NCI-H1436 (cell line): ENCODE measurements at regions not wholly inside any gene's neighbourhood (a gene's known extent, or its start where the extent isn't known, plus 50 kb on each side); places are given as distances from the start of the nearest gene placed in this dataset.

Source experiments
- DNase-seq: peaks from one replicate; lab custom pipeline; 2025; lab: John Stamatoyannopoulos, UW

DNA sequence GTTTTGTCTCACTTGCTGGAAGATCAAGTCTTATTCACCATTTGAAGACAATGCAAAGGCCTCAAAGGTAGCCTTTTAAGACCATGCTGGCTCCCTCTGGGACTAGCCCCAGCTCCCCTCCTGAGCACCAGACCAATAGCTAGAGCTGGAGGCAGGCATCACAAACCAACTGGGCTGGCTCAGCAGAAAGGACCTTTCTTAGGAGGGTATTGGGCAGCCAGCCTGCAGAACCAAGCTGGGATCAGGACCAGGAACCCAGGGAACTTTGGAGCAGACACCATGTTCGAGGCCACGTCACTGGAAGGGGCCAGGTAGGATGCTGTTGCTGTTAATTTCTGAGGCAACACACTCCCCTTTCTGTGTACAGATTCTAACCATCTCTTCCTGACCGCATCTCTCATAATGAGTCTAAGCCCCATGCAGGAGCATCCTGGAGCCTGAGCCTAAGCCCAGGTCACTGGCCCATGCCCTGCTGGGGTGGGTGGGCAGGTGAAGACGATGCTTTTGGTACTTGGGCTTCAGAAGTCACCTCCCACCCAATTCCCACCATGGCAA lies 81.4 kb upstream of the KLF13 start:
- no peak for DNase-seq

DNA sequence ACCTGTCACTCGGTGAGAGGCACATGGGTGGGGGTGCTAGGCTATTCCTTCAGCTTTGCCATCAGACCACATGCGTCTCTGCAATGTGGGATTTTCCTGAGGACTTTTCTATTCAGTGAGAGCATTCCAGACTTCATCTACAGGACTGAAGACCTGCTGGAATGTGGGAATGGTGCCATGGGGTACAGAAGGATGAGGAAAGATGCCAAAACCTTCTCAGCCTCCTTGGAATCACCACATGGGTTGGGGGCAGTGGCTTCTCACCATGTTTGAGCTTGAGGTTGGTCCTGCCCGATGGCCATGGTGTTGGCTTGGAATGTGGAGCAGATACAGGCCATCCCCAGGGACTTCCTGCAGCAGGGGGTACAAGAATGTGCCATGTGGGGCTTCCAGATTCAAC lies 80.9 kb upstream of the KLF13 start:
- DNase-seq: no peak

DNA sequence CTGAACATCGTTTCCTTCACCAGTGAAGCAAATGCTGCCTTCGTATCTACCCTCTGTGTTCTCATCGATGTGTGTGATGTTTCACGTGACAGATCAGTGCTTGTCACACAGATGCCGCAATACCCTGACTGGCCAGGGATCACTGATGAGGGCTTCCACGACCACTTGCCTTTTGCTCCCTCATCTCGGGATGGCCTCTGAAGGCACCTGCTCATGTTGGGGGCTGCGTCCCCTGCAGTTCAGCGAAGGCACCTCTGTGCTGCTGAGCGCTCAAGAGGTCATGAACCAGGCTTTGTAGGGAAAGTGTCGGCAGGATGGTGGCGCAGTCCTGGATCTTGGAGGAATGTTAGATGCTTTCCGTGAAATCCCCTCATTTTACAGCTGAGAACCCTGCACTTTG lies 79.2 kb upstream of the KLF13 start:
- DNase-seq: no peak

DNA sequence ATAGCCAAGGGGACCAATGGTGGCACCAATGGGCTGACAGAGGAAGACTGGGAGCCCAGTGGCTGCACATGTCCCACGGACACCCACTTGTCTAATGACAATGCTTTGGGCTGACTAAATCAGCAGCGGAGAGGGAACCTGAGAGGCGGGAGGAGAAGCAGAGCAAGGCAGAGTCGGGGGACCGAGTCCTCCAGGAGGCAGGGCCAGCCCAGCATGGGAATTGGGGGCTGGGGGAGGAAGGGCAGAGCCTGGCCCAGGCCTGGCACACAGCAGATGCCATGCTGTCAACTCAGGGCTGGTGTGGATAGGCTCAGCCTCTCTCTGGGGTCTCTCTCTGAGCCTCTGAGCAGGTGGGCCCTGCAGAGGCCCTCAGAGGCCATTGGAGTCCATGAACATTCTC lies 78.4 kb upstream of the KLF13 start:
- DNase-seq: no peak

DNA sequence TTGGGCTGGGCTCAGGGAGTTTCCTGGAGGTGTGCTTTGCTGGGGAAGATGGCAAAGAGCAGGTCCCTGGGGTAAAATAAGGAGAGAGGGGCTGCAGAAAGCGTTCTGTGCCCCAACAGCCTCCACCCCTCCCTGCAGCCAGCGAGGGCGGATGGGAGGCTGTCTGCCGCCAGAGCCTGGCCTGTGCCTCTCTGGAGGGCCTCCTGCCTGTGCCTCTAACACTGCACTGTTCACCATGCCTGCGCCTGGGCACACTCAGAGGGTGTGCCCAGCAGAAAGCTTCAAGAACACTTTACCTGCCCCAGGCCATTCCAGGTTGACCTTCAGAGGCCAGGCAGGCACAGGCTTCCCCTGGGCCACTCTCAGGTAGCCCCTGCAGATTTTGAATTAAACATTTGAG lies 77.7 kb upstream of the KLF13 start:
- DNase-seq: no peak

DNA sequence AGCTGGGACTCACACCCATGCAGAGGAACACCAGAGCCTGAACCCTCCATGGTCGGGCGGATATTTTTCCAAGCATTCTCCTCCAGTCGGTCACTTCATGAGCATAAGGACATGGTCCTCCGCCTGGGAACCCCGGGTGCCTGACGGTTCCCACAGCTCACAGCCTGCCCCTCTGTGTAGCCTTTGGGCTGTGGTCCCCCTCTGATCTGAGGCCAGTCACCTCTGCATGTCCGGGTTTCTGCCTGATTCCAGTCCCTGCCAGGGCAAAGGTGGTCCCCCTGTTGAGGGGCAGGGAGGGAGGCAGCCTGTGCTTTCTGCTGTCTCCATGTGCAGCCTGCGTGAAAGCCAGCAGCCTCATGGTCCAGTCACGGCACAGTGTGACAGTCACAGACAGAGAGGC lies 76.6 kb upstream of the KLF13 start:
- DNase-seq: no peak

DNA sequence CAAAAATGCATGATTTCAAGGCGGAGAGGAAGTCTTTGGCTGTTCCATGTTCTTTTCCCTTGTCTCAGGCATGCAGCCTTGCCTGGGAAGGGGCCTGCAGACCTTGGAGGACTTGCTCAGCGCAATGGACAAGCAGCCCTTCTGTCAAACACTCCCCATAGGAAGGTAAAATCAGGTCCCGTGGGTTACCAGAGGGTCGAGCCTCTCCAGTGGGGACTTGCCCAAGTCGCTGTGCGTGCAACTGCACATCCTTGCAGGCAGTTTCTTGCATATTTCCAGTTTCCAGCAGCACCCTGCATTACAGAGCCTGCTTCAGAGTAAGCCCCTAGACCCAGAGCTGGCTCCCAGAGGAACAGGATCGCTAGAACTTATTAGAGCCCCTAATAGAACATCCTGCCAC lies 75.5 kb upstream of the KLF13 start:
- DNase-seq: no peak

DNA sequence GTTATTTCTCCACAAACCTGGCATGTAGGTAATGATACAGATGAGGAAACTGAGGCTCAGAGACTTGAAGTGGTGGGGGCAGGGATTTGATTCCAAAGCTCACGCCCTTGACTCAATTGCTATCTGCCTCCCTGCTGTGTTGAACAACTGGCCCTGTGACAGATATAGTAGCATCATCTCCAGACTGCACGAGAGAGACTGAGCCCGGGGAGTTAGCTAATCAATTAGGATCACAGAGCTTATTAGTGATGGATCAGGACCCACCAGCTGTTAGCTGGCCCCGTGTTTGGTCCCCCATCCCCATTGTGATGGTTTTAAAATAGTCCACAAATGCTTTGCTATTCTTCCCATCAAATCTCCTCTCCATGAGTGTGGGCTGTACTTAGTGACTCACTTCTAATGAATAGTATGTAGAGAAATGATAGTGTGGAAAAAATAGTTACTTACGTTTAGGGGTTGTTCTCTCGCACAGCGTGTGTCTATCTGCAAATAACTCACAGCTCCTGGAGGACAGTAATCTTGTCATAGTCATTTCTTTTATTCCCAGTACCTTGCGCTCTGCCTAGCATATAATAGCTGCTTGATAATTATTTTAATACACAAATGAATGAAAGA lies 74.4 kb upstream of the KLF13 start:
- DNase-seq: no peak

DNA sequence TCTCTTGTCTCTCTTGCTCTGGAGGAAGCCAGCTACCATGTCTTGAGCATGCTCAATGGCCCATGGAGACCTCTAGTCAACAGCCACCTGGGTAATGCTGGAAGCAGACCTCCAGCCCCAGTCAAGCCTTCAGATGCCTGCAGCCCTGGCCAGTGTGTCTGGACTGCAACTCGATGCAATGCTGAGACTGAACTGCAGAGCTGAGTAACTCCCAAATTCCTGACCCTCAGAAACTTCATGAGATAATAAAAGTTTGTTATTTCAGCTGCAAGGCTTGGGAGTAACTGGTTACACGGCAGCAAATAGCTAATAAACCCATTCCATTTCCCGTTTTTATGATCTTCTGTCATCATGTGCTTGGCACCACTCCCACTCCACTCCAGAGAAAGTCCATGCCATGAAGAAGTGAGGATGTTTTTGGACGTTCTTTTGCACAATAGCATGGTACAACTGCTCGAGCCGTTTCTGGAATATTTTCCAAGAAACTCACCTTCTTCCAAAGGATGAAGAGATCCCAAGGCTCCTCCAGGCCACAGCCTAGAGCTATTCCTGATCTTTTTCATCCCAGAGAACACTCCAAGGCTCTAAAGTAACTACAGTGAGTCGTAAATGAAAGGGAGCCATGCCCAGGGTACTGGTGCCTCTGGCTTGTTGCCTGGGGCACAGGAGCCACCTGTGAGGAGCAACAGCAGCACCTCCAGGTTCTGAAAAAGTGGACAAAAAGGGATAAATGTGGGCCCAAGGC lies 72.0 kb upstream of the KLF13 start:
- no peak for DNase-seq

DNA sequence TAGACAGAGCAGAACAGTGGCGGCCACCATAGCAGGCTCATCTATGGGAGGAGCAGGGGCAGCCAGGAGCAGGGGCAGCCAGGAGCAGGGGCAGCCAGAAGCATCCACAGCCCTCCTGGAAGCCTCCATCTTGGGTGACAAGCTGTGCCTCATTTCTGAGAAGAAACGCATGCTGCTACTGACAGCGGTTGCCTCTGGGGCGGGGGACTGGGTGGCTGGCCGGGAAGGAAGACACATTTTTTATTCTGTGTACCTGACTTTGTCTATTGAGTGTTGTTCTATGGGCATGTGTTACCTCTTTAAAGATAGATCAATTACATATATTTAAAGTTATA lies 71.5 kb upstream of the KLF13 start:
- DNase-seq: no peak

DNA sequence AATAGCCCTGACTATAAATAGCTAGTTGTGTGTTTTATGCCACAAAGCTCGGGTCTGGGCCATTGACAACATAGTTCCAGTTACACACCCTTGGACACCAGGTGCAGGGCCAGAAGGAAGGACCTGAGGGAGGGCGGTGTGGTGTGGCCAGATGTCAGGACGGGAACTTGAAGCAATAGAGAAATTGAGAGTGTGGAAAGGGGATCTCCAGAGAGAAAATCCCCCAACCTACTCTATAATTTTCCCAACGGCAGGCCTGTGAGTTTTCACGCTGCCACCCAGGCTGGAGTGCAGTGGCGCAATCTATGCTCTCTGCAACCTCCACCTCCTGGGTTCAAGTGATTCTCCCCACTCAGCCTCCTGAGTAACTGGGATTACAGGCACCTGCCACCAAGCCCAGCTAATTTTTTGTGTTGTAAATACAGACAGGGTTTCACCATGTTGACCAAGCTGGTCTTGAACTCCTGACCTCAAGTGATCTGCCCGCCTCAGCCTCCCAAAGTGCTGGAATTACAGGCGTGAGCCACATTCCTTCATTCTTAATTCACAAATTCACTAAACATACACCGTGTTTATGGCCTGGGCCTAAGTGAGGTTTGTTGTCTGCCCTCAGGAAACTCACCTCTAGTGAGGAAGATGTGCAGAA lies 70.8 kb upstream of the KLF13 start:
- DNase-seq: no peak

DNA sequence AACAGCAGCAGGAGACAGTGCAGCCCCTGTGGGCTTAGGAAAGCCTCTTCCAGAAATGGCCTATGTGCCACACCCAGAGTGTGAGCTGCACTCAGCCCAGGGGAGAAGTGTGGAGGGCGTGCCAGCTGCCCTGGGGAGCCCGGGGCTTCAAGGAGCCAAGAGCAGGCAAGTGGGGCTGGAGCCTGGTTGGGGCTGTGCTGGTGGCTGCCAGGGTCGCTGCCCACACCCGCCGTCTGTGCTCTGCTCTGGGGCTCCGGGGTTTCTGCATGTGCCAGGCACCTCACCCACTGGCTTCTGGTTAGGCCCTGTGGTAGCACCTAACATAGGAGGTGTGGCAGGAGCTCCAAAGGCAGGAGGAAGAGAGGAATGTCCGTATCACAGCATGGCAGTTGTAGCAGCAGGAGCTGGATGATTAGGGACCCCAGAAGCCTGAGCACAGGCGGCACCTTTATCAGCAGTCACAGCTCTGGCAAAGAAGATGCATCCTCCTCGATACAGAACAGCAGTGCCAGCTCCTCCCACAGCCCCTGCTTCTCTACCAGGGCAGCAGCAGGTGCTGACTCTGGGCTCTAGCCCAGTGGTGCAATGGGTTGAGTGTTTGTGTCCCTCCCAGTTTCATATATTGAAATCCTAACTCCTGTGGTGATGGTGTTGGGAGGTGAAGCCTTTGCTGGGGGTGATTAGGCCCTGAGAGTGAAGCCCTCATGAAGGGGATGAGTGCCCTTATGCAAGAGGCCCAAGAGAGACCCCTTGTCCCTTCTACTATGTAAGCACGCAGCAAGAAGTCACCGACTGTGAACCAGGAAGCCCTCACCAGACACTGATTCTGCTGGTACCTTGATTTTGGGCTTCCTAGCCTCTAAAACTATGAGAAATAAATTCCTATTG lies 70.0 kb upstream of the KLF13 start:
- DNase-seq: no peak

DNA sequence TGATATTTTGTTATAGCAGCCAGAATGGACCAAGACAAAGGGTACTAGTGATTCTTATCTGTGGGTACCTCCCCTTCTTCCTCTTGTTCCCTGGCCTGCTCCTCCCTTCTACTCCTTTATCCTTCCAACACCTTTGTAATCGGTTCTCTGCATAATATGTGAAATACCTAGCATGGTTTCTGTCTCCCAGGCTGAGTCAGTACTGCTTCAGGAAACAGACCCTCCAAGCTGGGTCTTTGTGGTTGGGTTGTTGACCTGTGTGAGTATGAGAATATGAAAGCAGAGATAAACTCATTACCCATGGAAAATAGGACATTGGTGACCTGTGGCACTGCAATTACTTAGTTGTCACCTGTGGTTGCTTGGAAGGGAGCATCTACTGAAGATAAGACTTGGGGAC lies 69.3 kb upstream of the KLF13 start:
- DNase-seq: no peak

DNA sequence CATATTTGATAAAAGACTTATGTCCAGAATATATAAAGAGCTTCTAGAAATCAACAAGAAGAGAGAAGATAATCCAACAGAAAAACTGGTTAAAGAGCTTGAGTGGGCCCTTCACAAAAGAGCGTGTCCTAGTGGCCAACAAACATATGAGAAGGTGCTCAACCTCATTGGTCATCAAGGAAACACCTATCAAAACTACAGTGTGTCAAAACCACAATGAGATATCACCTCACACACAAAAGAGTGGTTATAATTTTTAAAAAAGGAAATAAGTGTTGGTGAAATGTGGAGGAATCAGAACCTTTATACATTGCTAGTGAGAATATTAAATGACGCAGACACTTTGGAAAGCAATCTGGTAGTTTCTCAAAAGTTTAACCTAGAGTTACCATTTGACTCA lies 68.4 kb upstream of the KLF13 start:
- DNase-seq: no peak

DNA sequence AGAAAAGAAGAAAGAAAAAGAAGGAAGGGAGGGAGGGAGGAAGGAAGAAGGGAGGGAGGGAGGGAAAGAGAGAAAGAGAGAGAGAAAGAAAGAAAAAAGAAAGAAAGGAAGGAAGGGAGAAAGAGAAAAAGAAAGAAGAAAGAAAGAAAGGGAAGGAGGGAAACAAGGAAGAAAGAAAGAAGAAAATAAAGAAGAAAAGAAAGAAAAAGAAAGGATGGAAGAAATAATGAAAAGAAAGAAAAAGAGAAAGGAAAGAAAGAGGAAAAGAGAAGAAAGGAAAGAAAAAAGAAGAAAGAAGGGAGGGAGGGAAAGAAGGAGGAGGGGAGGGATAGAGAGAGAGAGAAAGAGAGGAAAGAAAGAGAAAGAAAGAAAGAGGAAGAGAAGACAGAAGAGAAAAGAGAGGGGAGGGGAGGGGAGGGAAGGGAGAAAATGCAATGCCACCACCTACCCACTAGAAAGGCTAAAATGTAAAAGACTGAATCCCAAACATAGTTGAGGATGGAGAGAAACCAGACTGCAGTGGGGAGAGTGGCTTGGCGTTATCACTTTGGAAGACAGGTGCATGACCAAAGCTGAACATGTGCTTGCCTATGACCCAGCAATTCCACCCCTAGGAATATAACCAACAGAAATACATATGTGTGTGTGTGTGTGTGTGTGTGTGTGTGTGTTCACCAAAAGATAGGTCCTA lies 66.9 kb upstream of the KLF13 start:
- DNase-seq: no peak

DNA sequence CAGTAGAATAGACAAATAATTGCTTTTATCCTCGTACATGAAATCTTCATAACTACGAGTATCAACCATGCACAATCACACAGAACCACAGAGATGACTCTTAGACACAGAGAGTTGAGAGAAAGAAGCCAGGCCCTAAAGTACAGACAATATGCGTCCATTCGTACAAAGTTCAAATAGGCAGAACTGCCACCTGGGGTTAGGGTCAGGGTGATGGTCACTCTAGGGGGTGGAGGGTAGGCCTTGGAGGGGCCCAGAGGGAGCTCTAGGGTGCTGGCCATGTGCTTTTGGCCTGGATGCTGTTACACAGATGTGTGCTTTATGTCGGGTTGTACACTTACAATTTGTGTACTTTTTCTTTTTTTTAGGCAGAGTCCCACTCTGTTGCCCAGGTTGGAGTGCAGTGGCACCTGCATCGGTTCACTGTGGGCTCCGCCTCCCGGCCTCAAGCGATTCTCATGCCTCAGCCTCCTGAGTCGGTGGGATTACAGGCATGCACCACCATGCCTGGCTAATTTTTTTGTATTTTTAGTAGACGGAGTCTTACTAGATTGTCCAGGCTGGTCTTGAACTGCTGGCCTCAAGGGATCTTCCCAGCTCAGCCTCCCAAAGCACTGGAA lies 65.9 kb upstream of the KLF13 start:
- DNase-seq: no peak

DNA sequence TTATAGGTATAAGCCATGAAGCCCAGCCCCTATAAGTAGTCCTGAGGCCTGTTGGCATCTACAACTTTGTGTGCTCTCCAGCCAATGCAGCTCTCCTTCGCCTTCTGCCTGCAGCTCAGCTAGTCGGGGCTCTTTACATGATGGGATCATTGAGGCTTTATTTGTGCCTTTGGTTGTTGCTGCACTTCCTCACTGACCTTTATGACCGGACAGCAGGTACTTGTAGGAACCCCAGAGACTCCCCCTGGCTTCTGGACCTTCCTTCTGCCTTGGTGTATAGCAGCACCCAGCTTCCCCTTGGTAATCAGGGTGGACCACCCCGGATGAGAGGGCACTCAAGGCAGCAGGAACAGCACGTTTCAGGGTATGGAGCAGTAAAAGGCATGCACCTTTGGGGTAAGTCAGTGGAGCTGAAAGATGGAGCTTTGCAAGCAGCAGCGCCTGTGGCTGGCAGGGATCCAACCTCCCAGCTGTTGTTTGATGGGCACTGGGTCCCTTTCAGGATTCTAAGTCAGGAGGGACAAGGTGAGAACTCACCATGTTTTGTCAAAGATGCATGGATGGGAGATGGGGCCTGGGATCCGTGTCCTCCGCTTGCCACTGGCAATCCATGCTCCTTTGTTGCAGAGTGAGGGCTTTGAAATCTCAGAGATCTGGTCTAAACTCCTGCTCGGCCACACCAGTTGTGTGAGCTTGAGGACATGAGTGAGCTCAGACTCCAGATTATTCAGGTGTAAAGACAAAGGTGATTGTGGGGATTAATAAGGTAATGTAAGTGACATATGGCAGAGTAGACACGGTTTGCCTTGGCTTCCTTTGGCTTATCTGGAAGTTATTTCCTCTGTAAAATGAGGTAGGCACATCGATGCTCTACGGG lies 65.1 kb upstream of the KLF13 start:
- no peak for DNase-seq

DNA sequence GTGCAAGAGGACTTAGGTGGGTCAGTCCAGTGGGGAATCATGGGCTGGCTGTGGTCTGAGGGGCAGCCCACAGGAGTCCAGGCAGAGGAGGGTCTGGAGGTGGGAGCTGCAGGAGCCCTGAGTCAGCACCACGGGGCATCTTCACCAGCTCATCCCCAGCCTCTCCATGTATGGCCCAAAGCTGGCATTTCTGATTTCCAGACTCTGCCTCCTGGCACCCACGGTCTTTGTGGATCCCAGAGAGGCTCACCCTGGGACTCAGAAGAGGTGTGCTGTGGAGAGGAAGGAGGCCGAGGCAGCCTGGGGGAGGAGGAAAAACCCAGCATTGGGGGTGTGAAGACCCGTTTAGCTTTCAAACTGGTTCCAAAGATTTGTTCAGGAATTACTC lies 64.5 kb upstream of the KLF13 start:
- DNase-seq: no peak

DNA sequence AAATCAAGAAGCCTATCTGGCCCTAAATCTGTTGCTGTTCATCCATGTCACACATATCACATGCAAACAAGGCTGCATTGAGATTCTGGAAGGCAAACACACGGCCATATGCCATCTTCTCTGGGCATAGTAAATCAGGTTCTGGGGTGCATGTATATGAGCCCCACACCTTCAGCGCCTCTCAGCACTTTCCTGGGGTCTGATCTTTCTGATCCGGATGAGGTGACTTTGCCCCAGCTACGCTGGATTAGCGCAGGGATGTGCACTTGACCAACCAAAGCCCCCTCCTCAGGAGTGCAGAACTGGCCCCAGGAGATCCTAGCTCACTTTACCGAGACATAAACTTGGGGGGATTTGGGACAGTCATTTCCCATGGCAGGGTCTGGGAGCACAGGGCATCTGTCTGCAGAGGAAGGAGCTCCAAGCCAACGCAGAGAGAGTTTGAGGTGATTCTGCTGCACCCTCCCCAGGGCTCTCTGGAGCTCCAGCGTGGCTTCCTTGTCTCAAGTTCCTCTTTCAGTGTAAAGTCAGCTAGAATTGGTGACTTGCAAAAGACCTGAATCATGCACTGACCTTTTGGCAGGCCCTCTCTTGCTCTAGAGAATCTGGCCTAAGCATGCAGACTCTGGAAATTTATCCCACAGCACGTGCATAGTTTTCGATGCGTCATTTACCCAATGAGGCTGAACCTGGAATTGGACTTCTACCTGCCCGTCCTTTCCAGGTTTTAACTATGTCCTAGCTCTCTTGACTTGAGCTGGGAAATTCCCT lies 63.5 kb upstream of the KLF13 start:
- DNase-seq: no peak
